K562 (cell line): ENCODE measurements at regions not wholly inside any gene's neighbourhood (a gene's known extent, or its start where the extent isn't known, plus 50 kb on each side); places are given as distances from the start of the nearest gene placed in this dataset.

Experiments used
- ATAC-seq: fragments of 200-7000 bp; cut with Tn5 transposase; 3 replicates; pipeline ENCODE4 v1.9.1; 2020; ENCODE audit warnings: moderate library complexity
- BruUV-seq: library from RNA; stranded (reverse); fragments of 400-500 nt; replicated peaks from 2 replicates; lab custom pipeline; 2021; lab: Mats Ljungman, UMichigan
- CTCF ChIA-PET: fragments of 300-600 bp; formaldehyde crosslinking; extraction: SDS; loops from one replicate; lab custom pipeline; 2021; ENCODE audit warnings: low intra/inter-chr PET ratio; lab: Yijun Ruan, JAX
- POLR2A ChIA-PET: fragments of 300-600, 350-650 bp; sonication (Branson Sonifier 250); formaldehyde crosslinking; extraction: SDS; loops from one replicate; lab custom pipeline; 2021; ENCODE audit warnings: antibody characterized with exemption, inconsistent platforms; lab: Yijun Ruan, JAX
- DNase-seq, 4 experiments: peaks; one replicate each; pipeline versions ENCODE4 v3.0.0 to v3.0.0-alpha.2; 2011 to 2018; ENCODE audit warnings: low spot score in 3 of 4, mixed read lengths in 3 of 4; ENCODE audit errors: extremely low read depth in 1 of 4
- FAIRE-seq: peaks from 2 replicates; lab custom pipeline; 2011; peaks lifted over from hg19 to GRCh38; lab: Jason Lieb, UNC
- H2AFZ ChIP-seq: 2 replicates; pipeline ENCODE4 v1.6.0; 2011; ENCODE audit warnings: low read depth, low read length, control low read depth, inconsistent platforms
- H3K27ac ChIP-seq: fragments of 200-600 bp; 3 replicates; pipeline ENCODE4 v1.8.0; 2011; ENCODE audit warnings: low read depth, mild to moderate bottlenecking, control low read depth, inconsistent platforms, low read length, moderate library complexity, mixed read lengths; ENCODE audit errors: extremely low read depth
- H3K27me3 ChIP-seq, 2 experiments: fragments of 300-600 bp in 1 of 2; 2 replicates in 1 of 2; 3 replicates in 1 of 2; pipeline versions ENCODE4 v1.6.0 to v1.8.0; 2011; ENCODE audit warnings: inconsistent platforms in 2 of 2, low read length in 2 of 2, mild to moderate bottlenecking in 1 of 2, mixed read lengths in 1 of 2, moderate library complexity in 1 of 2; ENCODE audit not compliant: control insufficient read depth in 2 of 2, insufficient read depth in 2 of 2
- H3K36me3 ChIP-seq: fragments of 300-600 bp; 3 replicates; pipeline ENCODE4 v1.8.0; 2011; ENCODE audit warnings: mild to moderate bottlenecking, low read length, inconsistent platforms; ENCODE audit not compliant: control insufficient read depth, insufficient read depth
- H3K4me1 ChIP-seq, 2 experiments: fragments of 200-600 bp in 1 of 2; replicated peaks in 1 of 2; 2 replicates in 1 of 2; 3 replicates in 1 of 2; pipeline versions ENCODE4 v1.5.1 to v1.8.0; 2011; ENCODE audit warnings: inconsistent platforms in 2 of 2, low read length in 2 of 2, mild to moderate bottlenecking in 1 of 2, mixed read lengths in 1 of 2, moderate library complexity in 1 of 2; ENCODE audit not compliant: control insufficient read depth in 2 of 2, insufficient read depth in 2 of 2
- H3K4me2 ChIP-seq: 2 replicates; pipeline ENCODE4 v1.6.1; 2011; ENCODE audit warnings: low read length, control low read depth, inconsistent platforms, mixed read lengths; ENCODE audit not compliant: insufficient read depth
- H3K4me3 ChIP-seq: fragments of 200-600 bp; sonication (generic), shearing (Covaris generic); 2 replicates; pipeline ENCODE4 v1.5.1; 2016; ENCODE audit warnings: control low read depth, inconsistent platforms
- H3K79me2 ChIP-seq: fragments of 200-600 bp; 3 replicates; pipeline ENCODE4 v1.8.0; 2011; ENCODE audit warnings: low read length, inconsistent platforms; ENCODE audit not compliant: control insufficient read depth, insufficient read depth
- H3K9ac ChIP-seq, 2 experiments: 2 replicates each; pipeline versions ENCODE4 v1.6.0 to v1.6.1; 2011; ENCODE audit warnings: low read depth in 2 of 2, low read length in 2 of 2, control low read depth in 1 of 2, inconsistent platforms in 1 of 2, mild to moderate bottlenecking in 1 of 2, mixed read lengths in 1 of 2; ENCODE audit not compliant: insufficient read depth in 1 of 2
- H3K9me1 ChIP-seq: one replicate; pipeline ENCODE4 v1.6.0; 2011; ENCODE audit warnings: inconsistent platforms, mild to moderate bottlenecking, low read length, moderate library complexity; ENCODE audit not compliant: control insufficient read depth, insufficient read depth
- H3K9me3 ChIP-seq: replicated peaks from 2 replicates; pipeline ENCODE4 v1.5.1; 2011; ENCODE audit warnings: low read depth, low read length, inconsistent platforms; ENCODE audit not compliant: control insufficient read depth, insufficient read depth
- H4K20me1 ChIP-seq: replicated peaks from 2 replicates; pipeline ENCODE4 v1.6.1; 2011; ENCODE audit warnings: low read length, inconsistent platforms, mixed read lengths; ENCODE audit not compliant: control insufficient read depth, insufficient read depth
- ARID1B ChIP-seq: fragments of 450-650 bp; IDR thresholded peaks from 2 replicates; pipeline ENCODE4 v1.6.1; 2016; ENCODE audit warnings: antibody characterized with exemption, mild to moderate bottlenecking, inconsistent platforms
- COPS2 ChIP-seq: fragments of 450-650 bp; conservative IDR thresholded peaks from 2 replicates; pipeline ENCODE4 v1.6.1; 2016; ENCODE audit warnings: mild to moderate bottlenecking, moderate library complexity
- CREBBP ChIP-seq: IDR thresholded peaks from one replicate; pipeline ENCODE4 v1.6.1; 2012; ENCODE audit warnings: low read depth, mild to moderate bottlenecking, control low read depth, inconsistent platforms, low read length
- DPF2 ChIP-seq: fragments of 450-650 bp; IDR thresholded peaks from 2 replicates; pipeline ENCODE4 v1.6.1; 2016
- GATAD2B ChIP-seq: fragments of 450-650 bp; IDR thresholded peaks from 2 replicates; pipeline ENCODE4 v1.6.1; 2017; ENCODE audit warnings: mild to moderate bottlenecking, borderline replicate concordance
- HDGF ChIP-seq: fragments of 450-650 bp; IDR thresholded peaks from 2 replicates; pipeline ENCODE4 v1.6.1; 2016
- MAFG ChIP-seq: fragments of 450-650 bp; conservative IDR thresholded peaks from 2 replicates; pipeline ENCODE4 v1.6.1; 2016; ENCODE audit warnings: missing genetic modification characterization, missing compliant biosample characterization
- PRMT5 ChIP-seq: sonication (generic); formaldehyde crosslinking; IDR thresholded peaks from 2 replicates; pipeline ENCODE4 v1.5.0; 2020; ENCODE audit warnings: missing genetic modification reagents
- RBFOX2 ChIP-seq: fragments of 200-400 bp; formaldehyde crosslinking; IDR thresholded peaks from 2 replicates; pipeline ENCODE4 v1.6.1; 2017; ENCODE audit warnings: low read depth, mild to moderate bottlenecking, low read length, moderate library complexity
- SLC30A9 ChIP-seq: fragments of 250-450 bp; sonication (Bioruptor Pico); IDR thresholded peaks from 2 replicates; pipeline ENCODE4 v1.8.0; 2022; ENCODE audit warnings: mild to moderate bottlenecking, moderate library complexity
- TAL1 ChIP-seq: fragments of 450-650 bp; IDR thresholded peaks from 2 replicates; pipeline ENCODE4 v1.6.1; 2016; ENCODE audit warnings: mild to moderate bottlenecking
- TCF3 ChIP-seq: sonication (generic); formaldehyde crosslinking; IDR thresholded peaks from 2 replicates; pipeline ENCODE4 v1.4.0; 2020; ENCODE audit warnings: mild to moderate bottlenecking, missing genetic modification reagents
- ZNF263 ChIP-seq: sonication (generic); formaldehyde crosslinking; IDR thresholded peaks from 2 replicates; pipeline ENCODE4 v1.8.0; 2022; ENCODE audit warnings: mild to moderate bottlenecking, missing genetic modification reagents, borderline replicate concordance
- ZNF785 ChIP-seq: fragments of 250-450 bp; sonication (Bioruptor Pico); IDR thresholded peaks from 2 replicates; pipeline ENCODE4 v1.4.0; 2020; ENCODE audit warnings: mild to moderate bottlenecking
- WGBS: fragments of 100-300 bp; shearing (Covaris generic); methylation state at CpG from one replicate; pipeline ENCODE4 v1.1.6; 2016; ENCODE audit warnings: low coverage, mixed read lengths; ENCODE audit not compliant: insufficient coverage; ENCODE audit errors: missing lambda C conversion rate; 5-methylcytosine and 5-hydroxymethylcytosine counted together
- in situ Hi-C: fragments of 300-500 bp; cut with MboI; formaldehyde crosslinking; loops from 4 replicates; pipeline ENCODE4 v1.15.0; 2018; ENCODE audit warnings: inconsistent platforms, mixed read lengths
- intact Hi-C: fragments of 100-400 bp; cut with micrococcal nuclease; formaldehyde crosslinking; loops from 2 replicates; pipeline ENCODE4 v1.14.2; 2022

DNA sequence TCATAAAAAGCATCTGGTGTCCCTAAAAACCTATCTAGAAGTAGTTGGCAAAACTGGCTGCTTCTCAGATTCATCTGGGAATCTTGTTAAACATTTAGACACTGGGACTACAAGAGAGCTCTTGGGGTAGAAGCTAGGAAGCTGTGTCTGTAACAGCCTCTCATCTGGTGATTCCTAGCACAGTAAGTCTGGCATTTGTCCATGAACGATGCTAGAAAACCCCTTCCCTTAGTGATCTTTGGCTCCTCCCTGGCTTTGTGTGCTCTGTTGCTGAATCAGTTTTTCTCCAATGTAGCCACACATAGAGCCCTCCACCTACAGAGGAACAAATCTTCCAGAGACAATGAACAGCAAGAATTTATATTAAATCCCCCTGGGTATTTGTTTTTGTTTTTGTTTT, 951.7 kb upstream of the LCORL start:
- H3K4me1 ChIP-seq = no peaks in the 10 kb centered on the region
- no peaks in the 10 kb centered on the region for H4K20me1 ChIP-seq
- BruUV-seq = no TSS peak
- POLR2A ChIA-PET = no interaction called here
- DNase-seq (no peak), ATAC-seq (no peak), FAIRE-seq (no peak)
- H3K9me1 ChIP-seq = no peaks in the 10 kb centered on the region
- intact Hi-C loops = no loop called here
- no peak overlapping the region for H2AFZ ChIP-seq
- H3K4me2 ChIP-seq = no peak overlapping the region
- 0% methylated on average over 1 of the region's 1 CpG for WGBS
- no peak for TF ChIP-seq TCF3 (CRISPR knock-in tag)
- no peak for TF ChIP-seq TAL1
- no peak for TF ChIP-seq ZNF263 (CRISPR knock-in tag)
- TF ChIP-seq GATAD2B = no peak
- TF ChIP-seq PRMT5 (CRISPR knock-in tag) = no peak
- no peak for TF ChIP-seq HDGF
- TF ChIP-seq CREBBP = no peak
- TF ChIP-seq SLC30A9 (CRISPR knock-in tag) = no peak
- TF ChIP-seq MAFG = no peak
- TF ChIP-seq ARID1B = no peak
- no peak for TF ChIP-seq ZNF785 (CRISPR knock-in tag)
- TF ChIP-seq DPF2 = no peak
- no peak for TF ChIP-seq RBFOX2
- TF ChIP-seq COPS2 = no peak
- CTCF ChIA-PET = no interaction called here
- H3K27ac ChIP-seq = no peak overlapping the region
- H3K9me3 ChIP-seq = no peaks in the 10 kb centered on the region; the same call in 1 of the 2 replicates
- no peak overlapping the region for H3K4me3 ChIP-seq
- H3K9ac ChIP-seq = no peak overlapping the region
- H3K27me3 ChIP-seq = no peaks in the 10 kb centered on the region
- H3K79me2 ChIP-seq = no peaks in the 10 kb centered on the region
- in situ Hi-C loops = no loop called here
- H3K36me3 ChIP-seq = no peaks in the 10 kb centered on the region
